ENCODE measurements at regions not wholly inside any gene's neighbourhood (a gene's known extent, or its start where the extent isn't known, plus 50 kb on each side); places are given as distances from the start of the nearest gene placed in this dataset.

- no peak for TF ChIP-seq YY1 (IDR thresholded peaks at IDR 0.05; ENCODE audit: insufficient read depth, insufficient read length)
- TF ChIP-seq ZNF274 (IDR thresholded peaks at IDR 0.05; ENCODE audit: low read depth, low read length): no peak
- TF ChIP-seq SUZ12 (IDR thresholded peaks at IDR 0.05; ENCODE audit: extremely low read depth, insufficient read depth, insufficient read length): no peak
Observed at GRCh38 chr9:105054491-105054890, 126.5 kb upstream of the ABCA1 start.

Measured in NT2/D1 (cell line).